HuH-7.5 (cell line): ENCODE measurements at regions not wholly inside any gene's neighbourhood (a gene's known extent, or its start where the extent isn't known, plus 50 kb on each side); places are given as distances from the start of the nearest gene placed in this dataset.

Experiments
- DNase-seq: peaks from one replicate; pipeline ENCODE4 v3.0.0; 2011; ENCODE audit warnings: low spot score

GRCh38 chr13:105979131-105980011 lies 556.1 kb downstream of the EFNB2 start:
- DNase-seq = no peak

- no peak for DNase-seq
Observed at GRCh38 chr13:105974380-105974779, 561.1 kb downstream of the EFNB2 start.

DNA sequence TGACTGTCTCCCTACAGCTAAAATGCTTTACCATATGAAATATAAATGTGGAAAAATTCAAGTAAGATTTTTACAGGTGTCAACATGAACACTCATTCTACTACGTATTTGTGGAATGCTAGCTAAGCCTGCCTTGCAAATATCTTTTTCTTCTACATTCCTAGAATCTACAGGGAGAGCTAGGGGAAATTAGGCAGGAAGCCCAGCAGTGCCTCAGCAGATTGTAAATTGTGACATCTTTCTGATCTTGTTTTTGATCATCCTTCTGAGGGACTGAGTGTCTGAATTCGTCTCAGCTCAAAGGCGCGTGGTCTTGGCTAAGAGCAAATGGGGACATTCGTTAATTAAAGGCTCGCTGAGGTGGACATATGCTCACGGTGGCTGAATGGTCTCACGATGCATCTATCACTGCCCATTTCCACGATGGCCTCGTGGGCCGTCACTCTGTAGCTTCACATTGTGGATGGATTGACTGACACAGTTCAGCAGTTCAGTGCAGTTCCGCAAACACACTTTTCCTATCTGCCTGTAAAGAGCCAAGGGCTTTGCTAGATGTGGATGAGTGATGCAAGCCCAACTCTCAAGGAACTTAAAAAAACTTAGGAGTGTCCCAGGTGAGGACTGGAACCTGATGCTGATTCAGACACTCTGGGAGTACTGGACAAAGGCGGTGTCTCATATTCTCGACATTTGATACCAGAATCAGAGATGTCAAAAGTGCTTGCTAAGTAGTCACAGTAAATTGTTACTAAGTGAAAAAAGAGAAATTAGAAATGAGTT lies 562.5 kb downstream of the EFNB2 start:
- no peak for DNase-seq

DNA sequence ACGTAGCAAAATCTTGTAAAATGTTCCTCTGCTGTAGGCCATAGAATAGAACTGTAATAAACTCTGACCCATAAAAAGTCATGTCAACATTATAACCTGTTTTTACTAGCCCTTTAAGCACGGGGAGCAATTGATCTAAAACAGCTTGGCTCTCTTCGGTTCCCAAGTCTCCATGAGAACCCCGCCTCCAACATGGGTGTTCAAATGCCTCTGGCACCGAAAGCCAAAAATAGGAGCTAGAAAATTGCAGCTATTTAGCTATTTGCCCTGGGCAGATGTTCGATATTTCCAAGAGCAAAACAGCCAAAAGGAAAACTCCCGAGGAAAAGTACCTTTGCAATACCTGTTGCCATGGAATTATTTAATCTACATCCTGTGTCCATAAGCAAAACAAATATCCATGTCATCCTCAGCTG lies 563.1 kb downstream of the EFNB2 start:
- no peak for DNase-seq

GRCh38 chr13:105971738-105972137 lies 563.7 kb downstream of the EFNB2 start:
- no peak for DNase-seq

GRCh38 chr13:105971312-105971711 lies 564.1 kb downstream of the EFNB2 start:
- DNase-seq = no peak

DNA sequence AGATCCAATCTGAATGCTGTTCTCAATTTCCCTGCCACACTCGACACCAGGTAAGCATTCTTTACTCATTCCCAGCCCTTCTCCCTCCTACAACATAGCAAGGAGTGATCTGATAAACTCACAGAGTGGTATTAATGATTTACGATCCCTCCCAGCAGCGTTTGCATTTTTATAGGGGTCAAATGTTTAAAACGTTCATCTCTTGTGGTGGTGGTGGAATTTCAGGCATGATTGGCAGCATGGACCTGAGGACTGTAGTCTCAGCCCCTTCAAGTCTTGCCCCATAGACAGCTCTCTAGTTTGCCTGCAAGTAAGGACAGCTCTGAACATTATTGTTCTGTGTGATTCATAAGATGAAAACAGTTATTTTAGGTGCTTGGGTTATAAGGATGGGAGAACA lies 565.7 kb downstream of the EFNB2 start:
- DNase-seq = no peak

DNA sequence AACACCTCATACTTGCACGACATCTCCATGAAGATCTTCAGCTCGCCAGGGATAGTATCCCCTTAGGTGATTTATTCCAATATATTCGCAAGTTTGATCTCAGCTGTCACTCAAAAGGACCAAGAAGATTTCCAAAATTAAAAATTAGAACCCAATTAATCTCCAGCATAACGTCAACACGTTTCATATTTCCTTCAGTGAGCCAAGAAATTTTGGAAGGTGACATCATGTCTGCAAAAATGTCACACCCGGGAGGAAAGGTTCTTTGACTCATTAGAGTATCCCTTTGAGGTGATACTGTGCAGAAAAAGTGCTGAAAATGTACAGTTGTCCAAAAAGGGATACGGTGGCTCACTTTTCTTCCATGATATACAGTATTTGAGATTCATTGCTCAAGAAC lies 569.6 kb downstream of the EFNB2 start:
- DNase-seq = no peak

GRCh38 chr13:105962080-105962479 lies 573.4 kb downstream of the EFNB2 start:
- DNase-seq = no peak

DNA sequence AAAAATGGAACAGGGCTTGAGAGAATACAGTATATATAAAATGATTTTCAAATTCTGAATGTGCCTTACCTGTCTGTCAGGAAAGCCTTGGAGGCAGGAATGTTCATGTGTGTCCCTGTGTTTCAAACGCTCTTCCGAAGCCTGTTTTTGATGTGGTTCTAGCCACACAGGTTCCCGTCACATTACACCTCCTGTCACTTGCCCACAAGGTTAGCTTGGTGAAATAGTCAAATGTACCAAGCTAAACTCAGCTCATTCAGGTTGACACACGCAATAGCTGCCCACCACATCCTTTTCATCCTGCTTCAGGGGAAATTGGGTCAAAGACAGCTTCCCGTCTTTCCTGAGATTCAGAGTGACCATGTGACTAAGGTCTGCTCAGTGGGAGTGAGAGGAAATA lies 574.0 kb downstream of the EFNB2 start:
- no peak for DNase-seq

- no peak for DNase-seq
Observed at GRCh38 chr13:105960326-105960725, 575.1 kb downstream of the EFNB2 start.

GRCh38 chr13:105959876-105960275 lies 575.6 kb downstream of the EFNB2 start:
- no peak for DNase-seq

DNA sequence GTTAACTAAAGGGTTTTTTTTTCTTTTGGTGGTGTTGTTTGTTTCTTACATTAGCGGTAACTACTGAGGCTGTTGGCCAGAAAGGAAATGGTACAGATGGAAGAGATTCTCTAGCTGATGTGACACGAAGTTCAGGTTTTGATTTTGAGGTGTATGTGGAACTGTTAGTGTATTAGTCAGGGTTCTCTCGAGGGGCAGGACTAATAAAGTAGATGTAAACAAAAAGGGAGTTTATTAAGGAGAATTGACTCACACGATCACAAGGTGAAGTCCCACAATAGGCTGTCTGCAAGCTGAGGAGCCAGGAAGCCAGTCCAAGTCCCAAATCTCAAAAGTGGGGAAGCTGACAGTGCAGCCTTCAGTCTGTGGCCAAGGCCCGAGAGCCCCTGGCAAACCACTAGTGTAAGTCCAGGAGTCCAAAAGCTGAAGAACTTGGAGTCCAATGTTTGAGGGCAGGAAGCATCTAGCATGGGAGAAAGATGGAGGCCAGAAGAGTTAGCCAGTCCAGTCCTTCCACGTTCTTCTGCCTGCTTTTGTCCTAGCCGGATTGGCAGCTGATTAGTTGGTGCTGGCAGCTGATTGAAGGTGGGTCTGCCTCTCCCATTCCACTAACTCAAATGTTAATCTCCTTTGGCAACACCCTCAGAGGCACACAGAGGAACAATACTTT lies 577.6 kb downstream of the EFNB2 start:
- no peak for DNase-seq

DNA sequence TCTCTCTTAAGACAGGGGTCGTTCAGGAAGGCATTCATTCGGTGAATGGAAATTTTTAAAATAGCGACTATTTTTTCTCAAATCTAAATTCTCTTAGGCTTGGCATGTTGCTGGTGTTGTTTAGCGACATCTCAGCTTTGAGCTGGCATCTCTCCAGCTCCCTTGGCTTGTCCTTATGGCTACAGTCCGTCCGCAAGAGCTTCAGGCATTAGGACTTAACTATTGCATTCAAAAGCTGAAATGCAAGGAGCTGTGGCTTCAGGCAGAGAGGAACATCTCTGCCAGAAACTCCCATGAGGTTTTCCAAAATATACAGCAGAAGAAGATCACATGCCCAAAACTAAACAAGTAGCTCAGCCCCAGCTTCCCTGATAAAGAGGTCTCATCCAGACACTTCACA lies 578.5 kb downstream of the EFNB2 start:
- DNase-seq = no peak

- no peak for DNase-seq
Observed at GRCh38 chr13:105952973-105953290, 582.5 kb downstream of the EFNB2 start.

DNA sequence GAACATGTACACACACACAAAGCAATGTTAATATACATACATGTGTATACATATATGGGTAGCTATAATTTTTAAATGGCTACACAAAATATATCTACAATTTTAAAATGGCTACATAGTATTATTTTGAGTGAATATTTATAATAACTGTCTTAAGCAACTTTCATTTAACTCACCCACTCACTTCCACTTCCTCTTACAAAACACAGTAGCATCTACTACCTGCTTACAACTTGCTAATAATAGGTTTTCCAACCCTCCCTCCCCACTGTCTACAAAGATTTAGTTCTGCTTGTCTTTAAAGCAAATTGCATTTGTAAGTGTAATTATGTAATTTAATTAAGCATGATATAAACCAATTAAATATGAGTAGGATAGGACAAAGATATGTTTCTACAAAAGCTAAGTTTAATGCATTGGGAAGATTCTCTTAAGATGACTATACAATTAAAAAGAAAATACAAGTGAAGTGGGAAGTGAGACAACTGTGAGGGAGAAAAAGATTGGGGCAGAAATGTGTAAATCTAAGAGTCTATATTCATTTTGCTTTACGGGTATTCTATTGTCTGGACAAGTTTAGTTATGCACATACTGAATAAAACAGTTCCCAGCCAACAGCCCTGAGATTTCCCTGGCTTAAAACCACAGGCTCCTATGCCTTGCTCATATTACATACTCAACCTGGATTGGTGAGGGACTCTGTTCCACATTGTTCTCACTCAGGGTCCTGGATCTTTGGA lies 583.1 kb downstream of the EFNB2 start:
- no peak for DNase-seq

DNA sequence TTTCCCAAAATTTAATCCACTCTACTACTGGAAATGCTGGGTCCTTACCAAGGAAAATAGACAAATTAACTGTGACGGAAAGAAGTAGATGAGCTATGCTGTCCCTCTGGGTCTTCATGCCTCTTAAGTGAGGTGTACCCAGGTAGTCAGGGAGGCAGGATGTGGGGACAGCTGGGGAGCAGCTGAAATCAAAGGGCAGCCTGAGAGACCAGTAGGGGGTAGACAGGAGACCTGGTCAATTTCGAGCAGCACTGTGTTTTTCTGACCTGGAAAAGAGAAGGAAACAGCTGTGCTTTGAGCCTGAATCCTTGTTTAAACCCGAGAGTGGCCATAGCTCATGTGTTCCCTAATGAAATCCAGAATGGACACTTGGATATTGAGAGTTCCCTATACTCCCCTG lies 587.3 kb downstream of the EFNB2 start:
- no peak for DNase-seq

DNA sequence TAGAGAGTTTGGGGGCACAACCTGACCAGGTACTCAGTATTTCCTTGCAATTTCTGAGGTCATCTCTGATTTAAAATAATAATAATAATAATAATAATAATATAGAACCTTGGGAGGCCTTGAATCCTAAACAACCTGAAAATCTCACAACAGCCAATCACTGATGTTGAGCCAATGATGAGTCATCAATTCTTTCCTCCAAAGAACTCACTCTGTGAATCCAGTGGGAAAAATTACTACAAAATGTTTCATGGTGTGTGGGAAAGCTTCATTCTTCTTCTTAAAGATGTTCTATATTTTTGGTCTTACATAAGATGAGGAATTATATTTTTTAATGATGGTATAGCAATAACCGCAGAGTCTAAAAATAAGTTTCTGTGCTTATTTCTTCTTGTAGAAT lies 594.6 kb downstream of the EFNB2 start:
- no peak for DNase-seq

GRCh38 chr13:105937451-105937850 lies 598.0 kb downstream of the EFNB2 start:
- no peak for DNase-seq

DNA sequence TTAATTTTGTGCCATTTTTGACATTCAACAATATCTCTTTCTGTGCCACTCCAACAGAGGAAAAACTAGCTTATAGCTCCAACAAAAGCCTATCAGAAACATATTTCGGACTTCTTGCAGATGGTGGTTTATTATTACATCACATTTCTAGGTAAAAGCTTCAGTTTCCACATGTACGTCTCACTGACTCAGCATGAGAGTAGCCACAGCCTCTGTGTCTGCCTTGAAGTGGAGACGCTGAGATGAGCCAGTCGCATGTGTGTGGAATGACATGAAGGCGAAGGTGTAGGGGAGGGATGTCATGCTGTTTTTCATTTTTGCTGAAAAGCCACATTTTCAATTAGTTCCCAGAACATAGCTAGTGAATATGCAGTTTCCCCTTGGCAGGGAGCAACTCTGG lies 598.6 kb downstream of the EFNB2 start:
- no peak for DNase-seq

DNA sequence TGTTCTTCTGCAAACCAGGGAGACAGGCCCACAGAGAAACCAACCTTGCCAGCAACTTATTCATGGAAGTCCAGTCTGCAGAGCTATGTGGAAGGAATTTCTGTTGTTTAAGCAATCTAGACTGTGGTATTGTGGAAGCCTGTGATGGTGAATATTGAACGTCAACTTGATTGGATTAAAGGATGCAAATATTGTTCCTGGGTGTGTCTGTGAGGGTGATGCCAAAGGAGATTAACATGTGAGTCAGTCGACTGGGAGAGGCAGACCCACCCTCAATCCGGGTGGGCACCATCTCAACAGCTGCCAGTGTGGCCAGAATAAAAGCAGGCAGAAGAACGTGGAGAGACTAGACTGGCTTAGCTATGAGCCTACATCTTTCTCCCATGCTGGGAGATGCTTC lies 606.0 kb downstream of the EFNB2 start:
- DNase-seq = no peak

DNA sequence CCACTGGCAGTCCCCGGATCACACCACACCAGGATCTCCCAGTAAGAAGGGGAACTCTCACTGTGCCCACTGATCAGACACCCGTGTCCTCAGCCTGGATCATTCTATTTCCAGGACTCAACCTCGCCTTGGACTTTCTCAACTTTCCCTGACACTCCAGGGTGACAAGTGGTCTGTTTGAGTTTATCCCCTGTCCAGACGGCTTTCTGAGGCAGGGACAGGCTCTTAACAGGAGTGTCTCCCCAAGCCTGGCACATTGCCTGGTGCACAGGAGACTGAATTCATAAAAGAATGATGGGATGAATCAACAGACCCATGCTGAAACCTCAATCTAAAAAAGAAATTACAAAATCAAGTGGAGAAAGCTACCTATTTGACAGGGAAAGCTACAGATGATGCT lies 606.6 kb downstream of the EFNB2 start:
- no peak for DNase-seq
